ENCODE measurements at regions not wholly inside any gene's neighbourhood (a gene's known extent, or its start where the extent isn't known, plus 50 kb on each side); places are given as distances from the start of the nearest gene placed in this dataset.

- TF ChIP-seq CTCF (IDR thresholded peaks at IDR 0.05) (no peak), POLR2A (IDR thresholded peaks at IDR 0.05) (no peak)
Observed at GRCh38 chr10:130756651-130757050, 554.9 kb downstream of the TCERG1L start.
